Astrocyte of the spinal cord (primary cell): ENCODE measurements at regions not wholly inside any gene's neighbourhood (a gene's known extent, or its start where the extent isn't known, plus 50 kb on each side); places are given as distances from the start of the nearest gene placed in this dataset.
A peak's percentile ranks its signal among the peaks of the same experiment; 100 is the strongest.

Experiments
- DNase-seq: peaks from one replicate; pipeline ENCODE4 v3.0.0; 2011; ENCODE audit warnings: low read depth, low spot score
- H3K4me3 ChIP-seq: 2 replicates; pipeline ENCODE4 v1.5.1; 2011; ENCODE audit warnings: low read depth, mild to moderate bottlenecking, low read length, moderate library complexity
- in situ Hi-C: cut with HindIII; loops from 2 replicates; pipeline ENCODE4 v1.10.0; 2017; ENCODE audit warnings: low sequenced_read_pairs
- TF ChIP-seq, protein P1 (sequence below): IDR thresholded peaks from 2 replicates; pipeline ENCODE4 v1.5.1; 2012; ENCODE audit warnings: low read depth, mild to moderate bottlenecking, low read length, inconsistent platforms

DNA sequence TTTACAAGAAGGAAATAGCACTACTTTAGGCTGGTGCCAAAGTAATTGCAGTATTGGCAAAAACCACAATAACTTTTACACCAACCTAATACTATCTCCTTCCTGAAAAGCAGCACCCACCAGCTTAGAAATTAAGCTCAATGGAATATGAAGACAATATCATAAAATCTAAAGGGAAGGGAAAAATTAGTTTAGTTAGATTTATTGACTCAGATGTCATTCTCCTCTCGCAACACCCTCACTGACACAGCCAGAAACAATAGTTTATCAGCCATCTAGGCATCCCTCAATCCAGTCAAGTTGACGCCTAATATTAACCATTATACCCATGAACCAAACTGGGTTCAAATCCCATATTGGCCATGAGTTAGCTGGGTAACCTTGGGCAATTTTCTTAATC lies 820.4 kb upstream of the EPHA5 start:
- no peak overlapping the region for H3K4me3 ChIP-seq
- in situ Hi-C loops = no loop called here
- TF ChIP-seq, protein P1, sequence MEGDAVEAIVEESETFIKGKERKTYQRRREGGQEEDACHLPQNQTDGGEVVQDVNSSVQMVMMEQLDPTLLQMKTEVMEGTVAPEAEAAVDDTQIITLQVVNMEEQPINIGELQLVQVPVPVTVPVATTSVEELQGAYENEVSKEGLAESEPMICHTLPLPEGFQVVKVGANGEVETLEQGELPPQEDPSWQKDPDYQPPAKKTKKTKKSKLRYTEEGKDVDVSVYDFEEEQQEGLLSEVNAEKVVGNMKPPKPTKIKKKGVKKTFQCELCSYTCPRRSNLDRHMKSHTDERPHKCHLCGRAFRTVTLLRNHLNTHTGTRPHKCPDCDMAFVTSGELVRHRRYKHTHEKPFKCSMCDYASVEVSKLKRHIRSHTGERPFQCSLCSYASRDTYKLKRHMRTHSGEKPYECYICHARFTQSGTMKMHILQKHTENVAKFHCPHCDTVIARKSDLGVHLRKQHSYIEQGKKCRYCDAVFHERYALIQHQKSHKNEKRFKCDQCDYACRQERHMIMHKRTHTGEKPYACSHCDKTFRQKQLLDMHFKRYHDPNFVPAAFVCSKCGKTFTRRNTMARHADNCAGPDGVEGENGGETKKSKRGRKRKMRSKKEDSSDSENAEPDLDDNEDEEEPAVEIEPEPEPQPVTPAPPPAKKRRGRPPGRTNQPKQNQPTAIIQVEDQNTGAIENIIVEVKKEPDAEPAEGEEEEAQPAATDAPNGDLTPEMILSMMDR = no peak
- no peak for DNase-seq

DNA sequence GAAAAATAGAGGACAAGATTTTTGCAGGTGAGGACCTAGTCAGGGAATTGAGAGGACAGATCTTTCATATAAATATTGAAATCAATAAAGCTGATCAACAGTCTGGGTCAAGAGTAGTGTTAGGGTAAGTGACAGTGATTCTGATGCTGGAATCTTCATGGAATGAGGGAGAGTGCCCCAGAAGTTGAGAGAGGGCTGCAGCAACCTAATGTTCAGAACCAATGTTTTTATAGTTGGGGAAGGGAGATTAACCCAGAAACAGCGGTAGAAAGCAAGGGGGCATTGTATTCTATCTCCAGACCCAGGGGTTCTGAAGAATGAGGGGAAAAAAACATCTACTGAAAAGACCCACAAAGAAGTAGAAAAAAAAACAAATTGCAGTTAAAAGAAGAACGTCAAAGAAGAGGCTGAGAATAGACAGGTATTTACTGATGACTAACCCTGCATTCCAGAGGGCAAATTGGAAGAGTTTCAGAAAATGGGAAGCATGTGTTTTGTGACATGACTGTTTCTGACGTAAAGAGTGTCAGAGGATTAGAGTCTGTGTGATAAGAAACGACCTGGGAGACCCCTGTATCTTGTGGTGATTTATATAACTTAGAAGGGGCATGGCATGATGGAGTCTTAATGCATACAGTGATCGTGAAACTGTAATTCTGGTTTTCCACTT lies 819.6 kb upstream of the EPHA5 start:
- DNase-seq = peak; percentile 79
- no peak overlapping the region for H3K4me3 ChIP-seq
- TF ChIP-seq, protein P1 = no peak
- in situ Hi-C loops = no loop called here

DNA sequence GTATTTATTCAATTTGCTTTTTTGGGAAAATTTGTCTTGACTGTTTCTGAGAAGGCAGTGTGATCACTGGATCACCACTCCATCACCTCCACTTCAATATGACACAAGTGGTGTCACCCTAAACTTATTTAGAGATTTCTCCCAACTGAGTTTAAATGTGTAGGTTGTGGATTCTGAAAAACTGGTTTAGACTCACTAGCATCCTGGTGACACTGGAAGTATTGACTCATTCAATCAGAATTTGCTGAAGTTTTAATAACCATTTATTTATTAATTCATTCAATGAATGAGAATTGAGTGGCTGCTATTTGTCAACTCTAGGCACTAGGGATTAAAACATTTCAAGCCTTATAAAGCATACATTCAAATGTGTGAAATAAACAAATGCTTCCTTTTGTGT lies 819.1 kb upstream of the EPHA5 start:
- DNase-seq = no peak
- TF ChIP-seq, protein P1 = no peak
- in situ Hi-C loops = no loop called here
- no peak overlapping the region for H3K4me3 ChIP-seq

DNA sequence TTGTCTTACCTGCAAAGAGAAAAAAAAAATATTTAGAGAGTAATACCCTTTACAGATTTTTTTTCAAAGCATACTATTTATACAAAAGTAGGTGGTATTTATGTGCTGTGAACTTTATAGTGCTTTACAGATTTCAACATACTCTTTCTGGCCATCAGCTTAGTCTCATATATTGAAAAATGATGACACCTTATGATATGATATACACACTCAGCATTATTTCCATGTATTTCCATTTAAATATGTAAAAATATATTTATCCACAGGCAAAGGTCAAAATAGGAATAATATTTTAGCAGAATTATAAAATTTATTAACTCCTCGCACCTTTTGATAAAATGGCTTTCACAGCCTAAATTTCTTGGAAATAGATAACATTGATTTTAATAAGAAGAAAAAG lies 815.8 kb upstream of the EPHA5 start:
- in situ Hi-C loops = no loop called here
- DNase-seq = no peak
- TF ChIP-seq, protein P1 = no peak
- no peak overlapping the region for H3K4me3 ChIP-seq

DNA sequence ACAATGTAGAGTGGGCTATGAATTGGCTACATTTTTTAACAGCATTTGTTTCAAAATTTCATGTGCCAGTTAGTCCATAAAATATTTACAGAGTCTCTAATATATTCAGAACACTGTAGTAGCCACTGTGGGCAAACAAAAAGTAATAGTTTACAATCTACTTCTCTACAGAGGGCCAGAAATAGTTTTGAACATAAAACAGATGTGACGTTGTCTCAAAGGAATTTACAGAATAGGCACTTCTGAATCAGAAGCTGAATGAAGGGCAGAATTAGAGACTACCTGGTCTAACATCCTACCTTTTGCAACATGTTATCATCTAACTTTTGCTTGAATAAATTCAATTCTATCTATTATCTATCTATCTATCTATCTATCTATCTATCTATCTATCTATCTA lies 811.9 kb upstream of the EPHA5 start:
- no peak for DNase-seq
- no peak overlapping the region for H3K4me3 ChIP-seq
- in situ Hi-C loops = no loop called here
- TF ChIP-seq, protein P1 = no peak

DNA sequence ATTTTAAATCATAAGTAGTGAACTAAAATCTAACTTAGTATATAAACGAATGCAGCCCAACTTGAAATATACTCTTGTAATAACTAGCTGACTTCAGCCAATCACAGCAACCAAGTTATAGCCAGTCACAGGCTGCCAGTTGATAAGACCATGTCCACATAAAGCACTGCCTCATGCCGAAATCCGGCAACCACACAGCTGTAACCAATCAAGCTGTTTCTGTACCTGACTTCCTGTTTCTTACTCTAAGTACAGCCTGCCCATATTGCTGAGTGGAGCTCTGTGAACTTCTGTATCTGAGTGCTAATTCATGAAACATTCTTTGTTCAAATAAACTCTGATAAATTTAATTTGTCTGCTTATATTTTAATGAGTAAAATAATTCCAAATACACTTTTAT lies 805.3 kb upstream of the EPHA5 start:
- DNase-seq = no peak
- no peak overlapping the region for H3K4me3 ChIP-seq
- in situ Hi-C loops = no loop called here
- TF ChIP-seq, protein P1 = no peak
